IMR-90 (cell line): ENCODE measurements at regions not wholly inside any gene's neighbourhood (a gene's known extent, or its start where the extent isn't known, plus 50 kb on each side); places are given as distances from the start of the nearest gene placed in this dataset.

Experiments
- BHLHE40 ChIP-seq: fragments of 150-350 bp; IDR thresholded peaks from 2 replicates; pipeline ENCODE4 v1.6.1; 2016; ENCODE audit warnings: mild to moderate bottlenecking, low read depth, low read length
- CEBPB ChIP-seq: IDR thresholded peaks from 2 replicates; pipeline ENCODE4 v1.6.1; 2012; ENCODE audit warnings: low read depth, low read length, improper control_type of control experiment
- CHD1 ChIP-seq: IDR thresholded peaks from 2 replicates; pipeline ENCODE4 v1.6.1; 2012; ENCODE audit warnings: low read depth, low read length, improper control_type of control experiment
- CTCF ChIP-seq: conservative IDR thresholded peaks from 2 replicates; pipeline ENCODE4 v1.5.1; 2012; ENCODE audit warnings: mild to moderate bottlenecking, low read depth, low read length, improper control_type of control experiment
- ELK1 ChIP-seq: fragments of 150-350 bp; IDR thresholded peaks from 2 replicates; pipeline ENCODE4 v1.6.1; 2016; ENCODE audit warnings: low read depth, mild to moderate bottlenecking, low read length, moderate library complexity, borderline replicate concordance
- FOS ChIP-seq: fragments of 150-350 bp; IDR thresholded peaks from 2 replicates; pipeline ENCODE4 v1.6.1; 2016; ENCODE audit warnings: low read depth, low read length
- MAFK ChIP-seq: IDR thresholded peaks from 2 replicates; pipeline ENCODE4 v1.6.1; 2012; ENCODE audit warnings: low read depth, low read length, improper control_type of control experiment
- MXI1 ChIP-seq: IDR thresholded peaks from 2 replicates; pipeline ENCODE4 v1.6.1; 2012; ENCODE audit warnings: low read depth, mild to moderate bottlenecking, low read length, moderate library complexity, borderline replicate concordance
- POLR2A ChIP-seq: IDR thresholded peaks from 2 replicates; pipeline ENCODE4 v1.6.1; 2012; ENCODE audit warnings: mild to moderate bottlenecking, low read depth, low read length
- RAD21 ChIP-seq: IDR thresholded peaks from 2 replicates; pipeline ENCODE4 v1.6.1; 2012; ENCODE audit warnings: low read length, improper control_type of control experiment
- RCOR1 ChIP-seq: IDR thresholded peaks from 2 replicates; pipeline ENCODE4 v1.6.1; 2012; ENCODE audit warnings: mild to moderate bottlenecking, low read length, improper control_type of control experiment; ENCODE audit not compliant: insufficient replicate concordance
- RFX5 ChIP-seq: IDR thresholded peaks from 2 replicates; pipeline ENCODE4 v1.8.0; 2012; ENCODE audit warnings: low read depth, mild to moderate bottlenecking, low read length, moderate library complexity
- SMC3 ChIP-seq: fragments of 150-350 bp; IDR thresholded peaks from 2 replicates; pipeline ENCODE4 v1.6.1; 2016; ENCODE audit warnings: low read depth, mild to moderate bottlenecking, antibody characterized with exemption, low read length, moderate library complexity
- USF2 ChIP-seq: fragments of 150-350 bp; IDR thresholded peaks from 2 replicates; pipeline ENCODE4 v1.6.1; 2017; ENCODE audit warnings: mild to moderate bottlenecking, antibody characterized with exemption, low read length, low read depth

GRCh38 chr3:21803604-21804003, 52.6 kb upstream of the ZNF385D start:
- TF ChIP-seq CTCF (no peak), RCOR1 (no peak), POLR2A (no peak), FOS (no peak), MAFK (no peak), CEBPB (no peak), CHD1 (no peak), RFX5 (no peak), USF2 (no peak), BHLHE40 (no peak), RAD21 (no peak), SMC3 (no peak), ELK1 (no peak), MXI1 (no peak)
